ENCODE measurements at regions not wholly inside any gene's neighbourhood (a gene's known extent, or its start where the extent isn't known, plus 50 kb on each side); places are given as distances from the start of the nearest gene placed in this dataset.

DNA sequence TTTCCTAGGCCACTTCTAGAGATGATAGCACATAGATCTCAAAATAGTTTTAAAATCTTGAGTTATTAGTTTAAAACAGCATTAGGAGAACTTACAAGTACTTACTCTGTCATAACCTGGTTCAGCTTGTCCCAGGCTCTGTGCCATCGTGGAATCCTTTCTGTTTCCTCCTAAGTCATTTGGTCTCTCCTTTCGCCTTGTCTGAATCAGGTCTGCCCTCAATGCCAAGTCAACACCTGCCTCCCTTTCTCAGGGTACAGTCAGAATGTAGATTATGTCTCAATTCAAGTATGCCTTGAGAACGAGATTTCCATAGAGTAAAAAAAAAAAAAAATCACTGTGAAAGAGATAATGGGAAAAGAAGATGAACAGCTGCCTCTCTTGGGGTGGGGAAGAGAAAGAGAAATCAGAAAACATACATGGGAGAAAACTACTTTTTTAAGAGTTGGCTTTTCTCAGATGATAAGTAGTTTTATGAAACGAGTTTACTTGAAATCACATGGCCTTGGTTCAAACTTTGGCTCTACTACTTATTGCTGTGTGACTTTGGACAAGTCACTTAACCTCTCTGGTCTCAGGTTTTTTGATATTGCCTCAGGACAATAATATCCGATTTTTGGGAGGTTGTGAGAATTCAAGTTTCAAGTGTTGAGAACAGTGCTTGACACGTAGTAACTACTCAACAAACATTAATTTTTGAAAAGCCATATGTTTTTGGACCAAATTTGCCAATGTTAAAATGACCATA, 219.8 kb downstream of the SQOR start:
- no peak overlapping the region for H3K4me2 ChIP-seq (ENCODE audit: low read depth, low read length, poor library complexity, severe bottlenecking)
- no peak overlapping the region for H3K27ac ChIP-seq (ENCODE audit: low read depth, low read length)
- TF ChIP-seq CTCF (IDR thresholded peaks at IDR 0.05; ENCODE audit: insufficient read depth, low read length, poor library complexity, severe bottlenecking) (no peak), EZH2phosphoT487 (conservative IDR thresholded peaks at IDR 0.05; ENCODE audit: low read length) (no peak)
- no peaks in the 10 kb centered on the region for H3K36me3 ChIP-seq (ENCODE audit: low read length)
- no peaks in the 10 kb centered on the region for H3K9me2 ChIP-seq (replicated peaks; ENCODE audit: insufficient read depth, low read length)
- no peaks in the 10 kb centered on the region for H3K9me3 ChIP-seq (ENCODE audit: insufficient read depth, low read length)
- H4K20me1 ChIP-seq (ENCODE audit: low read depth, low read length) = no peaks in the 10 kb centered on the region
- H3K79me2 ChIP-seq (ENCODE audit: insufficient read depth, low read length) = no peaks in the 10 kb centered on the region
- no peak overlapping the region for H3K9ac ChIP-seq (ENCODE audit: low read length)
- no peaks in the 10 kb centered on the region for H3F3A ChIP-seq (ENCODE audit: insufficient read depth)
- no peak overlapping the region for H3K4me3 ChIP-seq (ENCODE audit: insufficient read depth, low read length, poor library complexity, severe bottlenecking)
- H3K27me3 ChIP-seq (ENCODE audit: low read length) = no peaks in the 10 kb centered on the region
- no peak overlapping the region for H2AFZ ChIP-seq (ENCODE audit: low read depth, low read length, severe bottlenecking)

GRCh38 chr15:45855210-45855906, 220.5 kb downstream of the SQOR start:
- no peaks in the 10 kb centered on the region for H4K20me1 ChIP-seq (ENCODE audit: low read depth, low read length)
- H3K36me3 ChIP-seq (ENCODE audit: low read length) = no peaks in the 10 kb centered on the region
- TF ChIP-seq CTCF (IDR thresholded peaks at IDR 0.05; ENCODE audit: insufficient read depth, low read length, poor library complexity, severe bottlenecking) (no peak), EZH2phosphoT487 (conservative IDR thresholded peaks at IDR 0.05; ENCODE audit: low read length) (no peak)
- H3K9ac ChIP-seq (ENCODE audit: low read length) = no peak overlapping the region
- H3K9me2 ChIP-seq (replicated peaks; ENCODE audit: insufficient read depth, low read length) = no peaks in the 10 kb centered on the region
- no peak overlapping the region for H2AFZ ChIP-seq (ENCODE audit: low read depth, low read length, severe bottlenecking)
- no peak overlapping the region for H3K4me2 ChIP-seq (ENCODE audit: low read depth, low read length, poor library complexity, severe bottlenecking)
- H3F3A ChIP-seq (ENCODE audit: insufficient read depth) = no peaks in the 10 kb centered on the region
- no peak overlapping the region for H3K27ac ChIP-seq (ENCODE audit: low read depth, low read length)
- H3K79me2 ChIP-seq (ENCODE audit: insufficient read depth, low read length) = no peaks in the 10 kb centered on the region
- no peak overlapping the region for H3K4me3 ChIP-seq (ENCODE audit: insufficient read depth, low read length, poor library complexity, severe bottlenecking)
- H3K9me3 ChIP-seq (ENCODE audit: insufficient read depth, low read length) = no peaks in the 10 kb centered on the region
- H3K27me3 ChIP-seq (ENCODE audit: low read length) = no peaks in the 10 kb centered on the region

DNA sequence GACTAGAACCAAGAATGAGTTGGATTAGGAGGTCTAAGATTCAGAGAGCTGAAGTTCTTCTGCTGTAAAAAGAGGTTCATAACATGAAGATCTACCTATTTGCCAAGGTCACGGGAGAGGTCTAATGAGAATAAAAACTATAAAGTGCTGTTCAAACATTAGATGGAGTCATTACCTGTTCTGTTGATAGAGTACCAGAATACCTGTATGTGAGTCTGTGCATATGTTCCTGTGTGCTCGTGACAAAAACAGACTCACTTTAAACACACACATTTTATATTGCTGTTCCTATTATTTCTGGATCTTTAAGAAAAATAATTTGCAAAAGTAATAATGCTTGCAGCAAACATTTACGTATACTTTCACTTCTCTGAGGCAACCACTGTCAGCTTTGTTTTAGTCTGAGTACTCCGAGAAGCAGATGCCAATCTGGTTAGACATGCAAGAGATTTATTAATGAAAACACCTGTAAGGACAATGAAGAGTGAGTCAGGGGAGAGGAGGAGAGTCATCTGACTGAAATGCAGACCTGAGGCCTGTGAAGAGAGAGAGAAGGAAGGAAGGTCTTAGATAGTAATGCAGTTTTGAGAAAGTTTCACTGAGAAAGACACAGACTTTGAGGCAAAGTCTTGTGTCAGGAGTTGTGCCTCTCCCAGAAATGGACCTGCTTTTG, 221.2 kb downstream of the SQOR start:
- Histone ChIP-seq H4K20me1 (ENCODE audit: low read depth, low read length) (no peaks in the 10 kb centered on the region), H3K79me2 (ENCODE audit: insufficient read depth, low read length) (no peaks in the 10 kb centered on the region), H2AFZ (ENCODE audit: low read depth, low read length, severe bottlenecking) (no peak overlapping the region), H3K36me3 (ENCODE audit: low read length) (no peaks in the 10 kb centered on the region), H3K4me3 (ENCODE audit: insufficient read depth, low read length, poor library complexity, severe bottlenecking) (no peak overlapping the region), H3K9ac (ENCODE audit: low read length) (no peak overlapping the region), H3K27me3 (ENCODE audit: low read length) (no peaks in the 10 kb centered on the region), H3F3A (ENCODE audit: insufficient read depth) (no peaks in the 10 kb centered on the region), H3K27ac (ENCODE audit: low read depth, low read length) (no peak overlapping the region), H3K4me2 (ENCODE audit: low read depth, low read length, poor library complexity, severe bottlenecking) (no peak overlapping the region), H3K9me2 (replicated peaks; ENCODE audit: insufficient read depth, low read length) (no peaks in the 10 kb centered on the region), H3K9me3 (ENCODE audit: insufficient read depth, low read length) (no peaks in the 10 kb centered on the region)
- no peak for TF ChIP-seq EZH2phosphoT487 (conservative IDR thresholded peaks at IDR 0.05; ENCODE audit: low read length)
- TF ChIP-seq CTCF (IDR thresholded peaks at IDR 0.05; ENCODE audit: insufficient read depth, low read length, poor library complexity, severe bottlenecking) = no peak

All from SU-DHL-6 (cell line).